ENCODE measurements at regions not wholly inside any gene's neighbourhood (a gene's known extent, or its start where the extent isn't known, plus 50 kb on each side); places are given as distances from the start of the nearest gene placed in this dataset.

- no peak for FAIRE-seq
These were observed 321.9 kb upstream of the CCDC54 start for GRCh38 chr3:107055181-107055942.

- FAIRE-seq: no peak
These were observed 315.8 kb upstream of the CCDC54 start for GRCh38 chr3:107061466-107061865.

- no peak for FAIRE-seq
These were observed 314.9 kb upstream of the CCDC54 start for GRCh38 chr3:107062310-107062709.

GRCh38 chr3:107062787-107063186, 314.5 kb upstream of the CCDC54 start:
- FAIRE-seq: no peak

GRCh38 chr3:107063351-107063750, 313.9 kb upstream of the CCDC54 start:
- FAIRE-seq: no peak

GRCh38 chr3:107064405-107065060, 312.7 kb upstream of the CCDC54 start:
- FAIRE-seq: no peak

- no peak for FAIRE-seq
These were observed 312.0 kb upstream of the CCDC54 start for GRCh38 chr3:107065094-107065861.

GRCh38 chr3:107067421-107067820, 309.8 kb upstream of the CCDC54 start:
- FAIRE-seq: no peak

- FAIRE-seq: no peak
These were observed 308.3 kb upstream of the CCDC54 start for GRCh38 chr3:107068980-107069379.

GRCh38 chr3:107076946-107077345, 300.3 kb upstream of the CCDC54 start:
- no peak for FAIRE-seq

GRCh38 chr3:107077391-107077790, 299.8 kb upstream of the CCDC54 start:
- no peak for FAIRE-seq

GRCh38 chr3:107082527-107082926, 294.7 kb upstream of the CCDC54 start:
- FAIRE-seq: no peak

- no peak for FAIRE-seq
These were observed 292.0 kb upstream of the CCDC54 start for GRCh38 chr3:107085261-107085660.

GRCh38 chr3:107092121-107092520, 285.1 kb upstream of the CCDC54 start:
- FAIRE-seq: no peak

GRCh38 chr3:107098864-107099263, 278.4 kb upstream of the CCDC54 start:
- FAIRE-seq: no peak

GRCh38 chr3:107100137-107100536, 277.1 kb upstream of the CCDC54 start:
- FAIRE-seq: no peak

GRCh38 chr3:107100573-107100972, 276.7 kb upstream of the CCDC54 start:
- no peak for FAIRE-seq

GRCh38 chr3:107103786-107104185, 273.5 kb upstream of the CCDC54 start:
- no peak for FAIRE-seq

GRCh38 chr3:107106316-107106715, 270.9 kb upstream of the CCDC54 start:
- FAIRE-seq: no peak

GRCh38 chr3:107106907-107107306, 270.3 kb upstream of the CCDC54 start:
- no peak for FAIRE-seq

GRCh38 chr3:107110596-107111305, 266.5 kb upstream of the CCDC54 start:
- FAIRE-seq: no peak

GRCh38 chr3:107111872-107112271, 265.4 kb upstream of the CCDC54 start:
- no peak for FAIRE-seq

- no peak for FAIRE-seq
These were observed 264.9 kb upstream of the CCDC54 start for GRCh38 chr3:107112356-107112755.

Measured in colon (tissue), 2 donors.